ENCODE measurements at regions not wholly inside any gene's neighbourhood (a gene's known extent, or its start where the extent isn't known, plus 50 kb on each side); places are given as distances from the start of the nearest gene placed in this dataset.

DNA sequence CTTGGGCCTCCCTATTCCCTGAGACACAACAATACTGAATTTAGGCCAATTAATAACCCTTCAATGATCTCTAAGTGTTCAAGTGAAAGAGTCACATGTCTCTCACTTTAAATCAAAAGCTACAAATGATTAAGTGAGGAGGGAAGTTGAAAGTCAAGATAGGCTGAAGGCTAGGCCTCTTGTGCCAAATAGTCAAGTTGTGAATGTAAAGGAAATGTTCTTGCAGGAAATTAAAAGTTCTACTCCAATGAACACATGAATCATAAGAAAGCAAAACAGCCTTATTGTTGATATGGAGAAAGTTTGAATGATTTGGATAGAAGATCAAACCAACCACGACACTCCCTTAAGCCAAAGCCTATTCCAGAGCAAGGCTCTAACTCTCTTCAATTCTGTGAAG, 286.9 kb downstream of the MEIS1 start:
- DNase-seq (ENCODE audit: low spot score), result no peak

GRCh38 chr2:66724241-66724640, 289.3 kb downstream of the MEIS1 start:
- DNase-seq (ENCODE audit: low spot score), result no peak

GRCh38 chr2:66729416-66730330, 294.7 kb downstream of the MEIS1 start:
- no peak for DNase-seq (ENCODE audit: low spot score)

- no peak for DNase-seq (ENCODE audit: low spot score)
Measured at GRCh38 chr2:66730441-66730840, 295.5 kb downstream of the MEIS1 start.

GRCh38 chr2:66733364-66733999, 298.6 kb downstream of the MEIS1 start:
- DNase-seq (ENCODE audit: low spot score), result no peak

DNA sequence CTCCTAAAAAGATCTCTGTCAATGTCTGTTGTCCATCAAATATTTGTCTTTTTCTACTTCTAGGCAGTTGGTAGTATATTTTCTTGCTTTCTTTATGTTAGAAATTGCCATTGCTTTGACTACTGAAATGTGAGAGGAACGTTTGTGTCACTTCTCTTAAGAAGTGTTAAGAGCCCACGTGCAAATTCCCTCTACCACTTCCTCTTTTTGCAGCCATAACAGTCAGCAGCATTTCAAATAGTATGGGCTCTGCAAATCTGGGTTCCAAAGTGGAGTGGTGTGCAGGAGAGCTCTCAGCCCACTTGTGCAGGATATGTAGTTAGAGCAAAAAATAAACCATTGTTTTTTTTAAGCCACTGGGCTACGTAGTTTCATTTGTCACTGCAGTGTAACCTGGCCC, 314.0 kb downstream of the MEIS1 start:
- peak; percentile 31 for DNase-seq (ENCODE audit: low spot score)

DNA sequence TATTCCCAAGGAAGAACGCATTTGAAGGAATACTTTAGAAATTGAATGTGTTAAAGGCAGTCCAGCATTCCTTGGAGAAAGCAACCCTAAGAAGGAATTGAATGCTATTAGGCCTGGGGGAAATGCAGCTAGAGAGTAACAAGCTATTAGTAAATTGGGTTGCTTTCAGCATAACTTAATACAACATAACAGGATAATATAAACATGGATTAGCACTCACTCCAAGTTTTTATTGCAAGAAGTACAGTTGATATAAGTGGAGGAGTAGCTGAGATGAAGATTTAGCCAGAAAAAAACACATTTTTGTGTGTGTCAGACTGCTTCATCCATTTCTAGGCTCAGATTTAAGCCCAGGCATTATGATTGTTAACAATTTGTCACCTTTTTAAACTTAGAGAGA, 314.6 kb downstream of the MEIS1 start:
- DNase-seq (ENCODE audit: low spot score), result no peak

DNA sequence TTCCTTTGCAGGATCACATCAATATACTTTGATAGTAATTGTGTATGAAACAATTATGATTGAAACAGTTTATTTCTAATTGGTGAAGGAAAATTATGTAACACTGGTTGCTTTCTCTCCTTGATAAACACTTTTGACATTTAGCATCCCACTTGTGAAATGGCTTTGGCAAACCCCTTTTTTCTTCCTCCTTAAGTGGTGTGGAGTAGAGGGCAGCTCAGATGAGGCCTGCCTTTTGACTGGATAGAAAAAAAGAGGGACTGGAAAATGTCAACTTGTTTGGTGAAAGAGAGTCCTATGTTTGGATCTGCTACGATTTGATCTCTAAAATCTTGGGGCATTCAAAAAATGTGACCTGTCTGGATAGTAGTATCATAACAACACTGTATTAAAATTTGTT, 318.3 kb downstream of the MEIS1 start:
- DNase-seq (ENCODE audit: low spot score), result no peak

- no peak for DNase-seq (ENCODE audit: low spot score)
Measured at GRCh38 chr2:66753660-66754059, 318.7 kb downstream of the MEIS1 start.

GRCh38 chr2:66755974-66756373, 321.0 kb downstream of the MEIS1 start:
- no peak for DNase-seq (ENCODE audit: low spot score)

DNA sequence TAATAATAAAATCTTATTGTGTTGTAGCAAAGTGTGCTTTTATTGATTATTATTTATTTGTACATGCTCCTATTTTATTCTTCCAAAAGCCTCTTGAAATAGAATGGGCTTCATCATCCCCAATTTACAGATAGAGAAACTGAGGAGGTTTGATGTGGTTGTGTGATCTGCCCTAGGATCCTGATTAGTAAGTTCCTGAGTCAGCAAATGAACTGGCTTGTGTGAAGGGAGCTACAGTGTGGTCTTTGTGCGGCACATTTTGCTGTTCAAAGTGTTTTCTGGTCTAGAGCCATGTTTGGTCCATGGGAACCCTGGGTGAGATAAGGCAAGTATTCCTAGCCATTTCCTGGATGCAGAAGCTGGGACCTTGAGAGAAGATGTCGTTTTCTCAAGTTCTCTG, 326.9 kb downstream of the MEIS1 start:
- no peak for DNase-seq (ENCODE audit: low spot score)

DNA sequence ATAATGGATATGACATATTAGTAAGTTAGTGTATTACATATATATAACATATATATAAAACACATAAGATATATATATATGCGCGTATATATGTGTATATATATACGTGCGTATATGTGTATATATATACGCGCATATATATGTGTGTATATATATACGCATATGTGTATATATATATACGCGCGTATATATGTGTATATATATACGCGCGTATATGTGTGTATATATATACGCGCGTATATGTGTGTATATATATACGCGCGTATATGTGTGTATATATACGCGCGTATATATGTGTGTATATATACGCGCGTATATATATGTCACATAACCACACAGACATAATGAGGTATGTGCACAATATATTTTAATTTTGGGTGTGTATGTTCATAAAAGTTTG, 327.8 kb downstream of the MEIS1 start:
- no peak for DNase-seq (ENCODE audit: low spot score)

- no peak for DNase-seq (ENCODE audit: low spot score)
Measured at GRCh38 chr2:66766582-66766981, 331.7 kb downstream of the MEIS1 start.

- DNase-seq (ENCODE audit: low spot score), result no peak
Measured at GRCh38 chr2:66771359-66771976, 336.5 kb downstream of the MEIS1 start.

DNA sequence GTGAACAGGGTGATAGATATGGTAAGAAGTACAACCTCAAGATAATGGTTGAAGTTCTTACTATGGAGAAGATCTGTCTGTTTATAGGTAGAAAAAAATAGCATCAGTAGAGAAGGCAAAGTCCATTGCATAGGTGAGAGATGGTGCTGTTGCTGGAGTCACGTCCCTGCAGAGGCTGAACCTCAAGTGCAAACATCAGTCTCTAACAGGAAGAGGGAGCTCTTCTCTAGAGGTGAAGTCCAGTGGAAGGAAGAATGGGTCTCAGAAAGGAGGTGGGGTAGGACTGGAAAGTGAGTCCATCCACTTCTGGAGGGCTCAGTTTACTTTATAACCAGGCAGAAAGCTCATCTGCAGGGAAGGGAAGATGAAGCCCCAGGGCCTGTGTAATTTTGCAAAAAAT, 337.7 kb downstream of the MEIS1 start:
- DNase-seq (ENCODE audit: low spot score), result no peak

DNA sequence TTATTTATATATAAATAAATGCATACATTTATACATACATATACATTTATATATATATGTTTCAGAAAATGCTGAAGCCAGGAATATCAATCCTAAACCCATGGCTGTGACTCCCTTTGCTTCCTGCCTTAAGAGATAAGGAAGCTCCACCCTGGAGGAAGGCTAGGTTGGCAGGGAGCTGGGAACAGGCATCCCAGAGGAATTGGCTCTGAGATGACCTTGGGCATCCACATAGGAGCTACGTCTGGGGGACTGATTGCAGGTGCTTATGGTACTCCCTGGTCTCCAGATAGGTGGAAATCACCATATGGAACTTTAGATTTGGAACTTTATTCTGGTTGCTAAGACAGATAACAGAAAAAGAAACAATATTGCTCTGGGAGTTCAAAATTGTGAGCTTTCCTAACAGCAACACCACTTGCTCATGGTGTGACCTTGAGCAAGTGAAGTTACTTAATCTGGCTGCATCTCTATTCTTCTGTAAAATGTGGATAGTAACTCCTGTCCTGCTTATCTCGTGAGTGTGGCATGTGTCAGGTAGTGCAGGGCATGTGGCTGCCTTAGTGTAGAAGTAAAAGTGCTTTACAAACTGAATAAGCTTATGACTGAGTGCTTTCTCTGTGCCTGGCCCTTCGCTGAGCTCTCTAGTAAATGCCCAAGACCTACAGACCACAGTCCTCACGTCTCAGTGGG, 341.0 kb downstream of the MEIS1 start:
- DNase-seq (ENCODE audit: low spot score), result no peak

GRCh38 chr2:66781804-66782203, 346.9 kb downstream of the MEIS1 start:
- DNase-seq (ENCODE audit: low spot score), result no peak

GRCh38 chr2:66782780-66783361, 347.9 kb downstream of the MEIS1 start:
- no peak for DNase-seq (ENCODE audit: low spot score)

DNA sequence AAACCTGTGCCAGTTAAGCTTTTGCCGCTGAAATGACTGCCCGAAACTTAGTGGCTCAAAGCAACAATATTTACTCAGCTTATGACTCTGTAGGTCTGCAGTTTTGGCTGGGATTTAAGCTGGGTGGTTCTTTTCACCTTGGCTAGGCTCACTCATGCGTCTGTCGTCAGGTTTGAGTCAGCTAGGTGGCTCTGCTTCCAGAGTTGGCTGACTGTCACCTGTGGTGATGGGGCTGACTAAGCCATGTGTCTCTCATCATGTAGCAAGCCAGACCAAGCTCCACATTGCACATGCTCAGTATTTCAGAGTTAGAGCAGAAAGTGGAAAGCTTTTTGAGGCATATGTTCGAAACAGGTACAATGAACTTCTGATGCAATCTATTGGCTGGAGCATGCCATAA, 354.8 kb downstream of the MEIS1 start:
- DNase-seq (ENCODE audit: low spot score), result no peak

GRCh38 chr2:66790651-66791181, 355.8 kb downstream of the MEIS1 start:
- DNase-seq (ENCODE audit: low spot score), result no peak

- no peak for DNase-seq (ENCODE audit: low spot score)
Measured at GRCh38 chr2:66794070-66794469, 359.1 kb downstream of the MEIS1 start.

- no peak for DNase-seq (ENCODE audit: low spot score)
Measured at GRCh38 chr2:66794551-66794950, 359.6 kb downstream of the MEIS1 start.
